KBM-7 (cell line): ENCODE measurements at regions not wholly inside any gene's neighbourhood (a gene's known extent, or its start where the extent isn't known, plus 50 kb on each side); places are given as distances from the start of the nearest gene placed in this dataset.
"Not testable (repeated sequence)": the region's sequence is repeated elsewhere in the genome, so short reads cannot be mapped to it uniquely, and the experiment has no call there.

Source experiments
- DNase-seq: peaks from one replicate; pipeline ENCODE4 v3.0.0-alpha.2; 2015
- in situ Hi-C: fragments of 300-500 bp; cut with MboI; formaldehyde crosslinking; loops from 2 replicates; pipeline ENCODE4 v1.14.3; 2020; ENCODE audit warnings: low sequenced_read_pairs, low pct_unique_long_range_greater_than_20kb, mixed read lengths

GRCh38 chr10:120042705-120043104, 150.2 kb downstream of the SEC23IP start:
- DNase-seq = peak; percentile 11
- in situ Hi-C loops = no loop called here

DNA sequence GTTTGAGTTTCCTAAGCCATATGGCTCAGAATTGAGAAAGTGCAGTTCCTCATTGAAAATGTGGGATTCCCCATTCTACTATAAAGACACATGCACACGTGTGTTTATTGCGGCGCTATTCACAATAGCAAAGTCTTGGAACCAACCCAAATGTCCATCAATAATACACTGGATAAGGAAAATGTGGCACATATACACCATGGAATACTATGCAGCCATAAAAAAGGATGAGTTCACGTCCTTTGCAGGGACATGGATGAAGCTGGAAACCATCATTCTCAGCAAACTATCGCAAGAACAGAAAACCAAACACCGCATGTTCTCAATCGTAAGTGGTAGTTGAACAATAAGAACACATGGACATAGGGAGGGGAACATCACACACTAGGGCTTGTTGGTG, 154.8 kb downstream of the SEC23IP start:
- DNase-seq, in situ Hi-C loops: not testable (repeated sequence)

DNA sequence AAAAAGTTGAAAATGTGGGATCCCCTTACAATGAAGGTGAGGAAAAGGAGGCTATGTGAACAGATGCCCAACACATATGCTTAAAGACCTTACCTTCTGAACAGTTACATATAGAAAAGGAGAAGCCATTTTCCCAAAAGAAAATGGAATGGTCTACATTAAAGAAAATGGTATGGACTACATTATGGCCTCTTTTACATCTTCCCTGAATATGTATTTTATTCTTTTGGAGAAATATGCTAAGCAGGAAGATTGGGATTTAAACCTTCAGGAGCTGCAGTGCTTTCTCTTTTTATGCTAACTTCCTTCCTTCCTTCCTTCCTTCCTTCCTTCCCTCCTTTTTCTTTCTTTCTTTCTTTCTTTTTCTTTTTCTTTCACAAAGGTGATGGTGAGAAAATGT, 155.4 kb downstream of the SEC23IP start:
- in situ Hi-C loops = no loop called here
- no peak for DNase-seq

GRCh38 chr10:120048391-120048790, 155.9 kb downstream of the SEC23IP start:
- in situ Hi-C loops = no loop called here
- DNase-seq = no peak

- DNase-seq = no peak
- in situ Hi-C loops = no loop called here
These were observed 159.1 kb downstream of the SEC23IP start for GRCh38 chr10:120051671-120052070.

- no peak for DNase-seq
- in situ Hi-C loops = no loop called here
These were observed 160.6 kb downstream of the SEC23IP start for GRCh38 chr10:120052964-120053702.

GRCh38 chr10:120059790-120060189, 167.3 kb downstream of the SEC23IP start:
- in situ Hi-C loops, DNase-seq: not testable (repeated sequence)

DNA sequence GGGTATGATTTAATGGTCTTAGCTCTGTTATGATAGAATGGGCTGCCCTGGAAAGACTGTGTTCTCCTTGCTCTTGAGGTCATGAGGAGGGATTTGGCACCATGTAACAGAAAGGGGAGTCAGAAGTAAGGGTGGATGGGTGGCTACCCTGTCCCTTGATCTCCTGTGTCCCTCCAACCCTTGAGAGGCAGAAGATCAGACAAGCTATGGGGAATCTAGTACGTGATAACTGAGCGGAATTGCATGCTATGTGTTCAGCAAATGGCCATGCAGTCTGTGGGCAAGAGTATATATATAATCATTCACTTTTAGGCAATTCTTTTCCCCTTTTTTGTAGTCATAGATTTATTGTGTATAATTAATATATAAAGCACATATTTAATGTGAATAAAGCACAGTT, 174.9 kb downstream of the SEC23IP start:
- no peak for DNase-seq
- in situ Hi-C loops = no loop called here

GRCh38 chr10:120069700-120070099, 177.2 kb downstream of the SEC23IP start:
- in situ Hi-C loops = no loop called here
- DNase-seq = no peak

GRCh38 chr10:120075349-120075748, 182.8 kb downstream of the SEC23IP start:
- no peak for DNase-seq
- in situ Hi-C loops = no loop called here

DNA sequence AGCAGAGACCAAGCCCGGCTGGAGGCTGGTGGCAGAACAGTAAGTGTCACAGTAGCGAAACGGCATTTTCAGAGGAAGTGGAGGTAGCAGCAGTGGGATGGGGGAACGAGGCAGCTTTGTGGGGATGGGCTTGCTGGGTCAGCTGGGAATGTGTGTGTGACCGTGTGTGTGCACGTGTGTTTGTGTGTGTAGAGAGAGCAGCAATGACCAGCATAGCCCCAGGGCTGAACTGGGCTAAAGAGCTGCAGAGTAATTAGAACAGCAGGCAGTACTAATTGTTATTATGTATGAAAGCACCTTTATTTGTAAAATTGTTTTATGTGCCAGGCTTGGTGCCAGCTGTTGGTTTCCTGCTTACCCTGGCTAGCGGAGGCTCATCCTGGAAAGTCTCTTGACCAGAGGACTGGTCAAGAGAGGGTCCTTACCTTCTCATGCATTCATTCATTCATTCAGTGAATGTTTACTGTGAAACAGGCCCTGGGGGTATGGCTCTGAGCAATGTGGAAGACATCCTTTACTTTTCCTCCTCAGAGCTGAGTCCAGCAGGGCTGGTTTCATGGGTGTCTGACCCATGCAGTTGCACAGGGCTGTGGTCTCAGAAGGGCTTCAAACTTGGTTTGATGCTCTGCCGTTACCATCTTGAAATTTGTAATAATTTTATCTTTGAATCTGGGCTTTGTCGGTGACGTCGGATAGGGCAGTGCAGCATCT, 184.6 kb downstream of the SEC23IP start:
- in situ Hi-C loops = no loop called here
- DNase-seq = no peak

GRCh38 chr10:120077707-120078492, 185.4 kb downstream of the SEC23IP start:
- no peak for DNase-seq
- in situ Hi-C loops = no loop called here

DNA sequence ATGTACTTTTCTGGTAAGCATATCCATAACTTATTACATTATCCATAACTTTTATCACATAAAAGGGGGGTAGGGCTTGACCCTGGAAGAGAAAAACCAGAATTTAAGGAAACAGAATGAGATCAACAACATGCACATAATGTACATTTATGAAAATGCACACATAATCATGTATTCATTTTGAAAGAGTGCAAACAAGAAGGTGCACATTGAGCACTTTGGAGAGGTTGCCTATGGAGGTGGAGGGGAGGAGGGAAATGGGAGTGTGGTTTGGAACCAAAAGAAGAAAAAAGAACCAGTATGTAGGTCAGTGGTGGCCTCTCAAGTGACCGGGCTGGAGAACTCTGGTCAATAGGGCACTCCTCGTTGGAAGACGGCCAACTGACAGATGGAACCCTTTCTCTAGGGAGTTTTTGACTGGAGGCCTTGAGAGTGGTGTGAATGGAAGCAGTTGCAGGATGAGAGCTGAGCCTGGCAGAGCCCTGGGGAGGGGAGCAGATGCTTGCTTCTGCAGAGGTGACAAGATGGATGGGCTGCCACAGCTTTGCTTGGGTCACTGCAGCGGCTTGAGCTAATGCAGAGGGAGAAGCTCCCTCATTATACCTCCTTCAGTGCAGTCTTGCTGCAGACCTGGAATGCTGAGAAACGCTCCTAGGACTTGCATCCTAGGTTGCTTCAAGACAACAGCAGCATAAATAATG, 192.7 kb downstream of the SEC23IP start:
- DNase-seq = no peak
- in situ Hi-C loops = no loop called here

DNA sequence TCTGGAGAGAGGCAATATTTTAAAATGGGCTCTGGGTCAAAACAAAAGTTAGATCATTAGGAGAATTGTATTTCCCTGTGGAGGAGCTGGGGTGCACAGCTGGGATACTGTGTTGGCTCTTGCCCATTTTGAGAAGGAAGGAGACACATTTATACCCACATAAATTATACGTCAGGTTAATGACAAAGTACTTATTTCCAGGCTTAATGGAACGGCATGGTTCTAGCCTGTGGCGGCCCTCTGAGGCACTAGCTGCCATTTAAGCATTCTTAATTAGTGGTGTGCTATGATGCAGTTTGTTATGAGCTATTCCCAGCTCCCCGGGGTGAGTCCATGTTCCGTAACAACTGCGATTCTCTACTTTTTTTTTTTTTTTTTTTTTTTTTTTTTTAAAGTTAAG, 193.5 kb downstream of the SEC23IP start:
- in situ Hi-C loops = no loop called here

DNA sequence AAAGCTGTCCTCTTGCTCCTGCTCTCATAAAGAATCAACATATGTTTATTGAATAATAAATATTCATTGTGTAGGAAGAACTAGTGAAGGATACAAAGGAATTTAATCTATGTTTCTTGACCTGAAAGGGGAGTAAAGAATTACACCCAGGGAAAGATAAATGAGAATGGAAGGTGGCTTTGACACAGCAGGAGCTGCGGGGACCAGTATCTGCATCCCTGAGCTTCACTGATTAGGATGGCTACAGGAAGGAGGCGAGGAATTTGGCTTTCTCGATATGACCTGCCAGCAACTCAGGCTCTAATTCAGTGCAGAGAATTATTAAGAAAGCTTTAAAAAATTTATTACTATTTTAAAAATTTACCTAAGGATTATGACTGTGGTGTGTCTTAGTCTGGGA, 194.6 kb downstream of the SEC23IP start:
- no peak for DNase-seq
- in situ Hi-C loops = no loop called here

More for the DNA sequence above, 193.5 kb downstream of the SEC23IP start:
- DNase-seq = no peak

- in situ Hi-C loops = no loop called here
- DNase-seq = no peak
These were observed 203.3 kb downstream of the SEC23IP start for GRCh38 chr10:120095875-120096274.

DNA sequence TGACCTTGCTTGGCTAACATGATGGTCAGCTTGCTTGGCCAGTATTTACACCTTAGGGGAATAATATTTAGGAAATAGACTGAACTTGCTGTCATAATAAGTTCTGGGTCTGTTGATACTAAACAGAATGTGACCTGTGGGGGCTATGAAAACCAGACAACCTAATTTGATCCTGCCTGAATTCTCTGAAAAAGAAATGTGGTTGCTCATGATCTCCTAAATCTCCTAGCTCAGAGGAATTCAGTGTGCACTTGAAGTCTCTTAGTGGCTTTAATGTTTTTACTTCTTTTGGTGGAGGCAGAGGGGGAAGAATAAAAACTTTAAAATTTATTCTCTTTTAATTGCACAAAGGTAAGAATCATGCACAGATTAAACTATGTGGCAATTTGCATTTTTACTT, 205.2 kb downstream of the SEC23IP start:
- no peak for DNase-seq
- in situ Hi-C loops = no loop called here

DNA sequence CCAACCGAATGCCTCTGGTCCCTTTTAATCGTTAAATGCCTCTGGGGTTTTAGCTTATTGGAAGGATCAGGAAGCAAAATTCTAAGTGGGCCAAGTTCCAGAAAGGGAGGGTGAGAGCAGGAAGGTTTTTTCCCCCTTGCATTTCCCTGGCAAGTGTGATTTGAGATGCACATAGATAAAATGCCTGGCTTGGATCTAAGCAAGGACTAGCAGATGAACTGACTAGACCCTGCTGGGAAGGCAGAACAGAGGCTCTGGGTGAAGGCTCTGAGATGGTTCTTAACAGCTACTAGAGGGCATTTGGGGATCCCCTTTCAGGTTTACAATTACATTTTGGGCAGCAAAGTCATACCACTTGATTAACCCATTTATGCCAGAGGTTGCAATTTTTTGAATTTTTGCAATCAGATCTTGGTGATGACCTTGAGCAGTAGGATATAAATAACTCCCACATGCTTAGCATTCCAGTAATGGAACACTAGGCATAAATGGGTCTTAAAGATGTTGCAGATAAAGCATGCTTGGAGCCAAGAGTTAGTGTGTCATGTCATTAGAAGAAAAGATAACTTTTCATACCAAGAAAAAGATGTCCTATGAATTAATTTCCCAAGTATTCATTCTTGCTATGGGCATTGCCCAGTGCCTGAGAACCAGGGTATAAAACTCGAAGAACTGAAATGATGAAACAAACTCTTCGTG, 205.9 kb downstream of the SEC23IP start:
- in situ Hi-C loops = no loop called here
- DNase-seq = no peak
